Sigmoid colon (tissue), 4 donors: ENCODE measurements at regions not wholly inside any gene's neighbourhood (a gene's known extent, or its start where the extent isn't known, plus 50 kb on each side); places are given as distances from the start of the nearest gene placed in this dataset.

ENCODE experiments used
- EP300 ChIP-seq, 4 donors: sonication (generic); formaldehyde crosslinking; IDR thresholded peaks; one replicate each; pipeline ENCODE4 v1.6.1; 2017; ENCODE audit warnings: antibody characterized with exemption in 4 of 4
- POLR2A ChIP-seq, 2 donors: fragments of 450-650 bp; IDR thresholded peaks; one replicate each; pipeline ENCODE4 v1.6.1; 2016; ENCODE audit warnings: antibody characterized with exemption in 2 of 2, mild to moderate bottlenecking in 2 of 2, moderate library complexity in 2 of 2
- POLR2AphosphoS5 ChIP-seq, 4 donors: sonication (generic); formaldehyde crosslinking; IDR thresholded peaks; one replicate each; pipeline ENCODE4 v1.6.1; 2017; ENCODE audit warnings: antibody characterized with exemption in 4 of 4
- TF ChIP-seq, protein P1 (sequence below), 4 experiments: fragments of 450-650 bp in 3 of 4; fragments of 200-600 bp in 1 of 4; IDR thresholded peaks; one replicate each; pipeline ENCODE4 v1.5.1; 2016 to 2019; ENCODE audit warnings: antibody characterized with exemption in 4 of 4, mild to moderate bottlenecking in 3 of 4, moderate library complexity in 2 of 4

DNA sequence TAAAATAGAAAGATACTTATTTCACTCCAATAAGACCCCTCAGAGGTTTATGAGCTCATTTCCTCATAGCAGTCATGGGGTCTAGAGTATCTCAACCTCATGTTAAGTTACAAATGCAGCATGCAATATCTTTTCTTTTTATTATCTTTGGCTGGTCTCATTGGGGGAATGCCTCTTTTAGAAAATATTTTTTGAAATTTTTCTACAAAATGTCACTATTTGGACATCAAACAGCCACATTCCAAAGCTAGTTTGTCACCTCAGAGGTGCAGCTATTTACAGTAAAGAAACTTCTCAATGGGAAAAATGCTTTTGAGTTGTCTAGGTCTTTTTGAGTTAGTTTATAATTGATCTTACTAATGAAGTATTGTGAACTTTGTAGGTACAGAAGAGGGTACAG lies 370.7 kb upstream of the LRATD1 start:
- TF ChIP-seq, protein P1, sequence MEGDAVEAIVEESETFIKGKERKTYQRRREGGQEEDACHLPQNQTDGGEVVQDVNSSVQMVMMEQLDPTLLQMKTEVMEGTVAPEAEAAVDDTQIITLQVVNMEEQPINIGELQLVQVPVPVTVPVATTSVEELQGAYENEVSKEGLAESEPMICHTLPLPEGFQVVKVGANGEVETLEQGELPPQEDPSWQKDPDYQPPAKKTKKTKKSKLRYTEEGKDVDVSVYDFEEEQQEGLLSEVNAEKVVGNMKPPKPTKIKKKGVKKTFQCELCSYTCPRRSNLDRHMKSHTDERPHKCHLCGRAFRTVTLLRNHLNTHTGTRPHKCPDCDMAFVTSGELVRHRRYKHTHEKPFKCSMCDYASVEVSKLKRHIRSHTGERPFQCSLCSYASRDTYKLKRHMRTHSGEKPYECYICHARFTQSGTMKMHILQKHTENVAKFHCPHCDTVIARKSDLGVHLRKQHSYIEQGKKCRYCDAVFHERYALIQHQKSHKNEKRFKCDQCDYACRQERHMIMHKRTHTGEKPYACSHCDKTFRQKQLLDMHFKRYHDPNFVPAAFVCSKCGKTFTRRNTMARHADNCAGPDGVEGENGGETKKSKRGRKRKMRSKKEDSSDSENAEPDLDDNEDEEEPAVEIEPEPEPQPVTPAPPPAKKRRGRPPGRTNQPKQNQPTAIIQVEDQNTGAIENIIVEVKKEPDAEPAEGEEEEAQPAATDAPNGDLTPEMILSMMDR (IDR thresholded peaks at IDR 0.05) = no peak
- no peak for TF ChIP-seq POLR2AphosphoS5 (IDR thresholded peaks at IDR 0.05)
- no peak for TF ChIP-seq POLR2A (IDR thresholded peaks at IDR 0.05)
- TF ChIP-seq EP300 (IDR thresholded peaks at IDR 0.05) = no peak
